Activated B cell treated with CpG ODN at 0.5 μM for 24 hours (primary cell): ENCODE measurements at regions not wholly inside any gene's neighbourhood (a gene's known extent, or its start where the extent isn't known, plus 50 kb on each side); places are given as distances from the start of the nearest gene placed in this dataset.

Experiments used
- ATAC-seq: fragments of 200-7000 bp; cut with Tn5 transposase; one replicate; pipeline ENCODE4 v1.10.0; 2021; ENCODE audit warnings: low read depth, mild to moderate bottlenecking, moderate library complexity
- CTCF ChIA-PET: fragments of 350-600 bp; sonication (Branson Sonifier 250); formaldehyde crosslinking; loops from one replicate; lab custom pipeline; 2021; ENCODE audit warnings: antibody characterized with exemption; lab: Charles Lee
- POLR2A ChIA-PET: fragments of 350-600 bp; sonication (Branson Sonifier 250); formaldehyde crosslinking; loops from one replicate; lab custom pipeline; 2021; ENCODE audit warnings: antibody characterized with exemption; lab: Charles Lee
- DNase-seq: peaks from one replicate; pipeline ENCODE4 v3.0.0; 2022
- H3K27ac Mint-ChIP-seq: one replicate; pipeline ENCODE4 v1.8.0; 2020; ENCODE audit warnings: mixed read lengths
- H3K27me3 Mint-ChIP-seq: one replicate; pipeline ENCODE4 v1.8.0; 2021; ENCODE audit warnings: mixed read lengths
- H3K36me3 Mint-ChIP-seq: one replicate; pipeline ENCODE4 v1.8.0; 2021; ENCODE audit warnings: low read depth, mixed read lengths
- H3K4me1 Mint-ChIP-seq: one replicate; pipeline ENCODE4 v1.8.0; 2021; ENCODE audit warnings: mixed read lengths
- H3K4me3 Mint-ChIP-seq: one replicate; pipeline ENCODE4 v1.8.0; 2020; ENCODE audit warnings: mild to moderate bottlenecking, mixed read lengths
- H3K9me3 Mint-ChIP-seq: one replicate; pipeline ENCODE4 v1.8.0; 2020; ENCODE audit warnings: mixed read lengths
- intact Hi-C: fragments of 100-400 bp; cut with micrococcal nuclease; formaldehyde crosslinking; loops from one replicate; pipeline ENCODE4 v1.15.1; 2024
- TF ChIP-seq, protein P1 (sequence below): fragments of 200-600 bp; IDR thresholded peaks from one replicate; pipeline ENCODE4 v1.8.0; 2022; ENCODE audit warnings: antibody characterized with exemption, mild to moderate bottlenecking

DNA sequence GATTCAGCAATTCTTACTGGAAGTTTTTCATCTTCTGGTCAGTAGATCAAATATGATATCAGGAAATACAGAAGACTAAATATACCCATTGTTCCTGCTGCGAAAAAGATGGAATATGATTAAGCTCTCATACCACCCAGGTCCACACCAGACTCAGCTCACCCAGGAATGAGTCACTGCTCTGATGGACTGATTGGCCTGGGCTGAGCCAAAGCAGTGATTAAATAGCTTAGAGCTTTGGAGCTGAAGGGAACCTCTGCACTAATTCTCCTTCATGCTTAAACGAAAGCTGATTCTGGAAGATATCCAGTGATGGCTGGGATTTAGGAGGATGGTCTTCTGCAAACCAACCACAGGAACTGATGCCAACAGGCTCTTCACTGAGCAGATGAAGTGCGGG lies 62.0 kb upstream of the SYT1 start:
- no peak for ATAC-seq
- Mint-ChIP-seq H3K4me3 (no peak overlapping the region), H3K27ac (no peak overlapping the region), H3K36me3 (no peaks in the 10 kb centered on the region), H3K4me1 (no peaks in the 10 kb centered on the region), H3K9me3 (no peaks in the 10 kb centered on the region), H3K27me3 (no peaks in the 10 kb centered on the region)
- TF ChIP-seq, protein P1, sequence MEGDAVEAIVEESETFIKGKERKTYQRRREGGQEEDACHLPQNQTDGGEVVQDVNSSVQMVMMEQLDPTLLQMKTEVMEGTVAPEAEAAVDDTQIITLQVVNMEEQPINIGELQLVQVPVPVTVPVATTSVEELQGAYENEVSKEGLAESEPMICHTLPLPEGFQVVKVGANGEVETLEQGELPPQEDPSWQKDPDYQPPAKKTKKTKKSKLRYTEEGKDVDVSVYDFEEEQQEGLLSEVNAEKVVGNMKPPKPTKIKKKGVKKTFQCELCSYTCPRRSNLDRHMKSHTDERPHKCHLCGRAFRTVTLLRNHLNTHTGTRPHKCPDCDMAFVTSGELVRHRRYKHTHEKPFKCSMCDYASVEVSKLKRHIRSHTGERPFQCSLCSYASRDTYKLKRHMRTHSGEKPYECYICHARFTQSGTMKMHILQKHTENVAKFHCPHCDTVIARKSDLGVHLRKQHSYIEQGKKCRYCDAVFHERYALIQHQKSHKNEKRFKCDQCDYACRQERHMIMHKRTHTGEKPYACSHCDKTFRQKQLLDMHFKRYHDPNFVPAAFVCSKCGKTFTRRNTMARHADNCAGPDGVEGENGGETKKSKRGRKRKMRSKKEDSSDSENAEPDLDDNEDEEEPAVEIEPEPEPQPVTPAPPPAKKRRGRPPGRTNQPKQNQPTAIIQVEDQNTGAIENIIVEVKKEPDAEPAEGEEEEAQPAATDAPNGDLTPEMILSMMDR: no peak
- intact Hi-C loops: no loop called here
- DNase-seq: no peak
- ChIA-PET POLR2A (no interaction called here), CTCF (no interaction called here)

DNA sequence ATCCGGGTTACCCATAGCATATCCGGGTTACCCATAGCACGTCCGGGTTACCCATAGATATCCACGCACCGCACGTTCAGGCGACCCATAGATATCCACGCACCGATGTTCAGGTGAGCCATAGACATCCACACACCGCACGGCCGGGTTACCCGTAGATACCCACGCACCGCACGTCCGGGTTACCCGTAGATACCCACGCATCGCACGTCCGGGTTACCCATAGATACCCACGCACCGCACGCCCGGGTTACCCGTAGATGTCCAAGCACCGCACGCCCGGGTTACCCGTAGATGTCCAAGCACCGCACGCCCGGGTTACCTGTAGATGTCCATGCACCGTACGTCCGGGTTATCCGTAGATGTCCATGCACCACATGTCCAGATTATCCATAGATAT lies 60.3 kb upstream of the SYT1 start:
- Mint-ChIP-seq H3K27ac (no peak overlapping the region), H3K4me1 (no peaks in the 10 kb centered on the region), H3K4me3 (no peak overlapping the region), H3K27me3 (no peaks in the 10 kb centered on the region), H3K36me3 (no peaks in the 10 kb centered on the region), H3K9me3 (no peaks in the 10 kb centered on the region)
- TF ChIP-seq, protein P1: no peak
- DNase-seq: no peak
- ATAC-seq: no peak
- CTCF ChIA-PET: no interaction called here
- POLR2A ChIA-PET: no interaction called here
- intact Hi-C loops: no loop called here
